Spinal cord (tissue), 9 donors: ENCODE measurements at regions not wholly inside any gene's neighbourhood (a gene's known extent, or its start where the extent isn't known, plus 50 kb on each side); places are given as distances from the start of the nearest gene placed in this dataset.

Experiments
- DNase-seq, 6 donors: peaks; one replicate each; pipeline versions ENCODE4 v3.0.0 to v3.0.0-alpha.2; 2013 to 2015; ENCODE audit warnings: low spot score in 6 of 6, low read depth in 4 of 6
- H3K27ac ChIP-seq: one replicate; pipeline ENCODE4 v1.5.1; 2013; ENCODE audit warnings: low read depth, low read length, control low read depth
- H3K27me3 ChIP-seq: one replicate; pipeline ENCODE4 v1.6.1; 2013; ENCODE audit warnings: low read length; ENCODE audit not compliant: control insufficient read depth, insufficient read depth
- H3K36me3 ChIP-seq: one replicate; pipeline ENCODE4 v1.6.1; 2013; ENCODE audit warnings: low read length; ENCODE audit not compliant: control insufficient read depth, insufficient read depth
- H3K4me1 ChIP-seq: one replicate; pipeline ENCODE4 v1.6.1; 2013; ENCODE audit warnings: low read length; ENCODE audit not compliant: control insufficient read depth, insufficient read depth
- H3K4me3 ChIP-seq: one replicate; pipeline ENCODE4 v1.5.1; 2013; ENCODE audit warnings: low read depth, low read length, control low read depth
- H3K9me3 ChIP-seq: one replicate; pipeline ENCODE4 v1.6.1; 2013; ENCODE audit warnings: low read length; ENCODE audit not compliant: control insufficient read depth, insufficient read depth
- WGBS: methylation state at CpG from one replicate; pipeline ENCODE4 v1.1.5; 2013; ENCODE audit warnings: missing lambda C conversion rate; ENCODE audit not compliant: insufficient coverage; 5-methylcytosine and 5-hydroxymethylcytosine counted together
- donor health status: healthy.

- H3K4me1 ChIP-seq = no peaks in the 10 kb centered on the region
- no CpG with 5 or more reads among the region's 6 CpGs for WGBS
These were observed 434.3 kb downstream of the SPRY1 start for GRCh38 chr4:123830930-123831329.

DNA sequence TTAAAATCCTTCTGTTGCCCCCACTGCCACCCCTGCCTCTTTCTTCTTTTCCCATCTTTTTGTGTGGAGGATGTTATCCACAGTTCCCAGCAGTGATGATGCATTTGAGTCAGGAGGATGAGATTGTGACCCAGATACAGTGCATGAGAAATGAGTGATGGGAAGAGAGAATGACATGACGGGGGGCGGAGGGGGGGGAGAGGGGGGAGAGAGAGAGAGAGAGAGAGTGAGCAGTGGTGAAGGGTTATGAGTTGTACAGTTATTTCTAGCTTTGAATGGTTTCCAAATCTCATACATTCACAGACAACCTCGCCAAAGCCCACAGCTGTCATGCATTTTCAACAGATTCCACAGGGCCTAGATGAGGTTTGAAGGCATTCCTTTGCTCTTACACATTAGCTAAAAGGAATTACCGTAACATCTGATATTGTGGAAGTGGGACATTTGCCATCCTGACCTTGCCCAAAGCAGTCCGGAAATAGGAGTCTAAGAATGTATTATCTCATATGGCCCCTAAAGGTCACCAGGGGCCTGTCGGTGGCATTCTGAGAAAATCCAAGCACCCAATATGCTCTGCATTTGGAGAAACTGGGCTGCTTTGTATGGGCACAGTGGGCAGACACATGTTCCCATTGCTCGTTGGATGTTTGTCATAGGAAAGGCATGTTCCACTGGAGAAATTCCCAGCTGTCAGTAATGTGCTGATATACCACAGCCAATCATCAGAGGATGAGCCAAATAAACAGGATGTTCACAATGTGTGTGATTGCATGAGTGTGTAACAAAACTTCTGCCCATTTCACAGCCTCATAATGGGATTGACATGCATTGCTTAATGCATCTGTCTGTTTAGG lies 435.8 kb downstream of the SPRY1 start:
- H3K27me3 ChIP-seq = no peaks in the 10 kb centered on the region
- H3K4me3 ChIP-seq = no peak overlapping the region
- WGBS = 69% methylated on average over 3 of the region's 7 CpGs
- H3K9me3 ChIP-seq = no peaks in the 10 kb centered on the region
- H3K4me1 ChIP-seq = no peaks in the 10 kb centered on the region
- DNase-seq = peak in 2 of 6 donors; percentile 48 to 72
- peak overlapping the region; percentile 75 for H3K27ac ChIP-seq
- no peaks in the 10 kb centered on the region for H3K36me3 ChIP-seq

More at GRCh38 chr4:123830930-123831329, 434.3 kb downstream of the SPRY1 start:
- Histone ChIP-seq H3K9me3 (no peaks in the 10 kb centered on the region), H3K27ac (no peak overlapping the region), H3K27me3 (no peaks in the 10 kb centered on the region), H3K4me3 (no peak overlapping the region), H3K36me3 (no peaks in the 10 kb centered on the region)
- DNase-seq = peak in 2 of 6 donors; percentile 22 to 65

GRCh38 chr4:123833171-123833643 lies 436.6 kb downstream of the SPRY1 start:
- H3K27ac ChIP-seq = peak overlapping the region; percentile 75
- H3K4me3 ChIP-seq = no peak overlapping the region
- no peak for DNase-seq
- WGBS = no CpG with 5 or more reads among the region's 2 CpGs
- H3K36me3 ChIP-seq = no peaks in the 10 kb centered on the region
- no peaks in the 10 kb centered on the region for H3K9me3 ChIP-seq
- H3K4me1 ChIP-seq = no peaks in the 10 kb centered on the region
- no peaks in the 10 kb centered on the region for H3K27me3 ChIP-seq

DNA sequence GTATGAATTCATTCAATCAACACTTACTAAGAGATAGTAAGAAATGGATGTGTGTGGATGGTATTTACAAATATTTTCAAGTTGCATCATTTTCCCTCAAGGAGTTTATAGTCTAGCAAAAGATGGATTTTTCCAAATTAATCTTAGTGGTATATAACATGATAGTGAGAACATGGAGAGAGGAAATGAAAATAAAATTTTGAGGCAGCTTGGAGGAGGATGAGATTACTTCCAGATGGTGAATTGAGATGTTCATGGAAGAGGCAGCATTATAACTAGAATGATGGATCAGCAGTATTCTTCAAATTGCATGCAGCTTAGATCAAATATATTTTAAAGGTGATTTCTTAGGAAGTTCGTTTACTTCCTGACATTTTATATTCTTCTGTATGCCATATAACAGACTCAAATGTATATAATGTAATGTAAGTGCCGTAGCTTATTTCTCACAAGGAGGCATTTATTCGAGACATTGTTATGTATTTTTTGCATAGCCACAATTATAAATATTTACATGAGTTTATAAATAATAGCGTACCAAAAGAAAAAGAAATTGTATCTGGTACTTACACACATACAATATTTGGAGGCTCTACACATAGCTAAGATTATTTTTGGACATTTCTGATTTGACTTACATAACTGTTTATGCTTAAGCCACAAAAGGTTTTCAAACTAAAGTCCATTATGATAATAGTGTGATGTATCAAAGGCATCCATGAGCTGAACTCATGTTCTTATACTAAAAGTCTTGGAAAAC lies 439.4 kb downstream of the SPRY1 start:
- Histone ChIP-seq H3K4me3 (no peak overlapping the region), H3K9me3 (no peaks in the 10 kb centered on the region), H3K36me3 (no peaks in the 10 kb centered on the region), H3K27me3 (no peaks in the 10 kb centered on the region), H3K27ac (no peak overlapping the region), H3K4me1 (no peaks in the 10 kb centered on the region)
- WGBS = no CpG with 5 or more reads among the region's 4 CpGs
- no peak for DNase-seq

GRCh38 chr4:123836851-123837595 lies 440.4 kb downstream of the SPRY1 start:
- WGBS = 100% methylated on average over 2 of the region's 4 CpGs
- no peaks in the 10 kb centered on the region for H3K4me1 ChIP-seq
- no peak overlapping the region for H3K27ac ChIP-seq
- H3K4me3 ChIP-seq = no peak overlapping the region
- DNase-seq = no peak
- H3K9me3 ChIP-seq = no peaks in the 10 kb centered on the region
- H3K36me3 ChIP-seq = no peaks in the 10 kb centered on the region
- H3K27me3 ChIP-seq = no peaks in the 10 kb centered on the region

- H3K27ac ChIP-seq = no peak overlapping the region
- H3K36me3 ChIP-seq = no peaks in the 10 kb centered on the region
- H3K4me3 ChIP-seq = no peak overlapping the region
- DNase-seq = no peak
- no peaks in the 10 kb centered on the region for H3K4me1 ChIP-seq
- H3K27me3 ChIP-seq = no peaks in the 10 kb centered on the region
- no peaks in the 10 kb centered on the region for H3K9me3 ChIP-seq
- no CpG with 5 or more reads among the region's 1 CpG for WGBS
These were observed 441.9 kb downstream of the SPRY1 start for GRCh38 chr4:123838474-123838873.

GRCh38 chr4:123840197-123840596 lies 443.6 kb downstream of the SPRY1 start:
- no peak for DNase-seq
- Histone ChIP-seq H3K9me3 (peaks cover 2% of the 10 kb centered on the region), H3K4me1 (no peaks in the 10 kb centered on the region), H3K27me3 (no peaks in the 10 kb centered on the region), H3K27ac (no peak overlapping the region), H3K4me3 (no peak overlapping the region), H3K36me3 (no peaks in the 10 kb centered on the region)

- 70% methylated on average over 2 of the region's 6 CpGs for WGBS
- H3K9me3 ChIP-seq = peaks cover 2% of the 10 kb centered on the region
- H3K4me1 ChIP-seq = no peaks in the 10 kb centered on the region
- DNase-seq = peak in 1 of 6 donors; percentile 24
- H3K27ac ChIP-seq = no peak overlapping the region
- no peak overlapping the region for H3K4me3 ChIP-seq
- H3K36me3 ChIP-seq = no peaks in the 10 kb centered on the region
- no peaks in the 10 kb centered on the region for H3K27me3 ChIP-seq
These were observed 445.0 kb downstream of the SPRY1 start for GRCh38 chr4:123841447-123842121.

- Histone ChIP-seq H3K9me3 (peaks cover 2% of the 10 kb centered on the region), H3K36me3 (no peaks in the 10 kb centered on the region), H3K27ac (no peak overlapping the region), H3K27me3 (no peaks in the 10 kb centered on the region), H3K4me3 (no peak overlapping the region), H3K4me1 (no peaks in the 10 kb centered on the region)
- no peak for DNase-seq
- no CpG with 5 or more reads among the region's 1 CpG for WGBS
These were observed 446.5 kb downstream of the SPRY1 start for GRCh38 chr4:123843137-123843536.
